HUES6 (cell line): ENCODE measurements at regions not wholly inside any gene's neighbourhood (a gene's known extent, or its start where the extent isn't known, plus 50 kb on each side); places are given as distances from the start of the nearest gene placed in this dataset.

Source experiments
- H3K27ac ChIP-seq: 2 replicates; pipeline ENCODE4 v1.7.0; 2013; ENCODE audit warnings: low read depth, mild to moderate bottlenecking, low read length, inconsistent platforms
- H3K27me3 ChIP-seq: 2 replicates; pipeline ENCODE4 v1.6.1; 2013; ENCODE audit warnings: low read length; ENCODE audit not compliant: control insufficient read depth, insufficient read depth
- H3K36me3 ChIP-seq: 2 replicates; pipeline ENCODE4 v1.6.1; 2013; ENCODE audit warnings: low read length; ENCODE audit not compliant: control insufficient read depth, insufficient read depth
- H3K4me1 ChIP-seq: 2 replicates; pipeline ENCODE4 v1.6.1; 2013; ENCODE audit warnings: low read length; ENCODE audit not compliant: control insufficient read depth, insufficient read depth
- H3K4me3 ChIP-seq: 2 replicates; pipeline ENCODE4 v1.5.1; 2013; ENCODE audit warnings: low read depth, low read length
- H3K9ac ChIP-seq: one replicate; pipeline ENCODE4 v1.6.1; 2013; ENCODE audit warnings: mild to moderate bottlenecking, low read length
- H3K9me3 ChIP-seq: 2 replicates; pipeline ENCODE4 v1.6.1; 2013; ENCODE audit warnings: low read depth, low read length; ENCODE audit not compliant: control insufficient read depth, insufficient read depth

DNA sequence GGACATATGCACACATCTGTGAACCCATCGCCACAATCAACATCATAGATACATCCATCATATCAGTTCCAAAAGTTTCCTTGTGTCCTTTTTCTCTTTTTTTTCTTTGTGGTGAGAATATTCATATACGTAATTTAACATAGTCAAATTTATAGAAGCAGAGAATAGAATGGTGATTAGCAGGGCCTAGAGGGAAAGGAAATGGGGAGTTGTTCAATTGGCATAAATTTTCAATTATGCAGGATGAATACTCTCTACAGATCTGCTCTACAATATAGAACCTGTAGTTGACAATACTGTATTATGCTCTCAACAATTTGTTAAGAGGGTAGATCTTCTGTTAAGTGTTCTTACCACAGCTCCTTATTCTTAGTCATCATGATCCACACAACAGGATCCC is 413.2 kb downstream of the SHISA9 start:
- no peaks in the 10 kb centered on the region for H3K9me3 ChIP-seq
- no peak overlapping the region for H3K9ac ChIP-seq
- no peak overlapping the region for H3K27ac ChIP-seq
- H3K4me3 ChIP-seq: no peak overlapping the region
- no peaks in the 10 kb centered on the region; the same call in none of the 2 replicates for H3K4me1 ChIP-seq
- H3K36me3 ChIP-seq: no peaks in the 10 kb centered on the region
- H3K27me3 ChIP-seq: no peaks in the 10 kb centered on the region

DNA sequence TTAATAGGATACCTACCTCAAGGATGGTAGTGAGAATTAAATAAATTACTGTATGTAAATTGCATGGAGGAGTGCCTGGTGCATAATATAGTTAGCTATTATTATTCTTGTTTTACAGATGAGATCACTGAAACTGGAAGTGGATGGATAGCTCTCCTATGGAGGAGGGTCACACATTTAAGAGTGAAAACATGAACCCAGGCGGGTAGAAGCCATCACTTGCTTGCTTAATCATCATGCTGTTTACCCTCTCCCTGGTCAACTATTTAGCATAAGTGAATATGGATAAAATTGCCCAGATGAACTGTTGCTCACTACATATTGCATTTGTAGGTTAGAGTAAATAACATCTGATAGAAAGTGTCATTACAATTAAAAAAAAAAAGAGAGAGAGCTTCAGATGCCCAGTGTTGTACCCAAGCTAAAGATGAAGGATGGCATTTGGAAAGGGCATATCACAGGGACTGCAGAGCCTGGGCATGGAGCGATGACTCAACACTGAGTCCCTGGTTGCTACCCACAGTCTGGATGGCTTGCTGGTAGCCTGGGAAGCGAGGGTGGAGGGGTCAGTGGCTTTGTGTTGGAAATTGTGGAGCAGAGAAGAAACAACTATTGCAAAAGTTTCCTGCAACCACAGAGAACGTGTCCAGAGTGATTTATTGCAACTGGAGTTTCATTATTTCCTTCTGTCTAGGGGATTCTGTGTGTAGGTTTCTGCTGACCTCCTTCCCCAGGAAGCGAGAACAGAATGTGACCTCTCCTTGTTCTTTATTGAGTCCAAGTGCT is 414.4 kb downstream of the SHISA9 start:
- no peak overlapping the region for H3K27ac ChIP-seq
- no peak overlapping the region for H3K9ac ChIP-seq
- H3K36me3 ChIP-seq: no peaks in the 10 kb centered on the region
- no peak overlapping the region for H3K4me3 ChIP-seq
- H3K27me3 ChIP-seq: peaks cover 5% of the 10 kb centered on the region; the same call in 1 of the 2 replicates
- H3K9me3 ChIP-seq: no peaks in the 10 kb centered on the region
- no peaks in the 10 kb centered on the region; the same call in none of the 2 replicates for H3K4me1 ChIP-seq

DNA sequence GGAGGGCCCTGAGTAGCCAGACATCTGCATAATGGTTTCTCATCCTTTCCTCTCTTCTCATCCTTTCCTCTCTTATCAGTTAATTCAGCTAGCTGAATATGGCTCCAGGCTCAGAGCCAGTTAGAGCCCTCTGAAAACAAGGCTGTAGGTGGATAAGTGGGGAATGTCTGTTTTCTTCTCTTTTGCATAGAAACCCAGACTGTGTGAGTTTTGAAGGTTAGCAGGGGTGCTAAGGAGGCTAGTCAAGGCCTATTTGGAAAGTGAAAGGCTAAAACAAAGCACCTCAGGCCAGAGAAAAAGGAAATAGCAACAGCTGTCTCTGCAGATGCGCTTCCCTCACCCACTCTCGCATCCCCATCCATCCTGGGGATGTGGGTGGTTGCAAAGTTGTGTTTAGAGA is 420.9 kb downstream of the SHISA9 start:
- Histone ChIP-seq H3K27ac (no peak overlapping the region), H3K4me1 (peaks cover 24% of the 10 kb centered on the region)

DNA sequence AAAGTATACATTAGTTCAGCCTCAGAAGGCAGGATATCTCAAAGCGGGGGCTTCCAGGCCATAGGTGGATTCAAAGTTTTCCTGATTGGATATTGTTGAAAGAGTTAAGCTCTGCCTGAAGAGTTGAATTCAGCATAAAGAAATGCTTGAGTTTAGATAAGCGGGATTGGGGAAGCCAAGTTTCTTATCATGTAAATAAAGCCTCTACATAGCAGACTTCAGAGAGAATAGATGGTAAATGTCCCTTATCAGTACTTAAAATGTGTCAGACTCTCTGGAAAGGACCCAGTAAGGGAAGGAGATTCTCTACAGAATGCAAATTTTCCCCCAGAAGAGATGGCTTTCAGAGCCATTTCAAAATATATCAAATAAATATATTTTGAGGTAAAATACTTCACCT is 423.5 kb downstream of the SHISA9 start:
- Histone ChIP-seq H3K4me3 (no peak overlapping the region), H3K27me3 (peaks cover 25% of the 10 kb centered on the region), H3K9me3 (no peaks in the 10 kb centered on the region), H3K4me1 (peaks cover 29% of the 10 kb centered on the region), H3K27ac (no peak overlapping the region), H3K36me3 (no peaks in the 10 kb centered on the region), H3K9ac (no peak overlapping the region)

More for the DNA sequence above, 420.9 kb downstream of the SHISA9 start:
- no peaks in the 10 kb centered on the region for H3K9me3 ChIP-seq
- no peak overlapping the region for H3K4me3 ChIP-seq
- H3K9ac ChIP-seq: no peak overlapping the region
- peaks cover 25% of the 10 kb centered on the region for H3K27me3 ChIP-seq
- H3K36me3 ChIP-seq: no peaks in the 10 kb centered on the region

DNA sequence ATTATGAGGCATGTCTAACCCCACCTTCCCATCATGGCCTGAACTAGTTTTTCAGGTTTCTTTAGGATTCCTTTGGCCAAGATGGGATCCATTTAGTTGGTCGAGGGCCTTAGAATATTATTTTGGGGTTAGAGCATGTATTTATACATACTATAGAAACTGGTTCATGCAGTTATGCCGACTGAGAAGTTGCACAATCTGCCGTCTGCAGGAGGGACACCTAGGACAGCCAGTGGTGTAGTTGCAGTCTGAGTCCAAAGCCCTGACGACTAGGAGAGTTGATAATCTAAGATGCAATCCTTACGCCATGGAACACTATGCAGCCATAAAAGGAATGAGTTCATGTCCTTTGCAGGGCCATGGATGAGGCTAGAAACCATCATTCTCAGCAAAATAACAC is 424.0 kb downstream of the SHISA9 start:
- Histone ChIP-seq H3K9ac (no peak overlapping the region), H3K4me1 (peaks cover 29% of the 10 kb centered on the region), H3K4me3 (no peak overlapping the region), H3K27me3 (peaks cover 23% of the 10 kb centered on the region), H3K27ac (no peak overlapping the region), H3K9me3 (no peaks in the 10 kb centered on the region), H3K36me3 (no peaks in the 10 kb centered on the region)

DNA sequence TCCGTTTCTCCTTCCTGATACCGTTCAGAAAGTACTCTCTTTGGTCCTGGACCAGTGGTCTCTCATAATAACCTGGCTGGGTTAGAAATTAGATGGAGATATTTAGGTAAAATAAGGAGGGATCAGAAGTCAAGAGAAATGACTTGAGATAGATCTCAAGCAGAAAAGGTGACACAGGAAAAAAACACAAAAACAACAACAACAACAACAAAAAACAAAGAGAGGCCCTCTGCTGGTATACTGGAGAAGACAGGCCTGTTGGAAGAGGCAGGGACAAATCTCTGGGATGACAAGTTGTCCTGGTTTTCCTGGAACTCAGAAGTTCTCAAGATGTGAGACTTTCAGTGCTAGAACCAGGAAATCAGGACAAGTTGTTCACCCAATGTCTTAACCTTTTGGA is 430.5 kb downstream of the SHISA9 start:
- Histone ChIP-seq H3K27ac (no peak overlapping the region), H3K27me3 (no peaks in the 10 kb centered on the region), H3K4me1 (peaks cover 19% of the 10 kb centered on the region), H3K9me3 (peaks cover 5% of the 10 kb centered on the region; the same call in 1 of the 2 replicates), H3K36me3 (no peaks in the 10 kb centered on the region), H3K9ac (no peak overlapping the region), H3K4me3 (no peak overlapping the region)

DNA sequence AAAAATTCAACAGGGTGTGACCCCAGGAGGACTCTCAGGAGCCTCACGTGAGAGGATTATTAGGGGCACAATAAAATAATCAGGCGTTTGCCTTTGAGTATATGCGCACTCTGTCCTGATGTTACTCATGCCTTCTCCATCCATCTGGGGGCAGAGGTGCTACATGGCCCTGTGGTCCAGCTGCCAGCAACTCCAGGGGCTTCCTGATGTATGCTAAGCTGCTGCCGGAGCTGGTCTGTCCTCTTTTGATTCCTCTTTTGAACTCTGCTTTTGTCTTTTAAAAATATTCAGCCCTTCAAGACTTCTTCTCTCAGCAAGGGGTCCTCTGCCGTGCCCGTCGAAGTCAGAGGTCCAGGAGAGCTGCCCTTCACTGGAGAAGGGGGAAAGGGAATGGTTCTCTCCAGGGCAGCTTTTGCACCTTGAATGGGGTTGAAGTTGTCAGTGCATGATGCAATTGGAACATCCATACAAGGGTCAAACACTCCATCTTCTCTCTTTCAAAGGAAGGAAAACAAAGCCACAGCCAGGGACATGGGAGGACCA is 431.4 kb downstream of the SHISA9 start:
- Histone ChIP-seq H3K4me3 (no peak overlapping the region), H3K9me3 (peaks cover 7% of the 10 kb centered on the region; the same call in 1 of the 2 replicates), H3K4me1 (peaks cover 18% of the 10 kb centered on the region), H3K36me3 (no peaks in the 10 kb centered on the region), H3K27me3 (no peaks in the 10 kb centered on the region), H3K9ac (no peak overlapping the region), H3K27ac (no peak overlapping the region)

DNA sequence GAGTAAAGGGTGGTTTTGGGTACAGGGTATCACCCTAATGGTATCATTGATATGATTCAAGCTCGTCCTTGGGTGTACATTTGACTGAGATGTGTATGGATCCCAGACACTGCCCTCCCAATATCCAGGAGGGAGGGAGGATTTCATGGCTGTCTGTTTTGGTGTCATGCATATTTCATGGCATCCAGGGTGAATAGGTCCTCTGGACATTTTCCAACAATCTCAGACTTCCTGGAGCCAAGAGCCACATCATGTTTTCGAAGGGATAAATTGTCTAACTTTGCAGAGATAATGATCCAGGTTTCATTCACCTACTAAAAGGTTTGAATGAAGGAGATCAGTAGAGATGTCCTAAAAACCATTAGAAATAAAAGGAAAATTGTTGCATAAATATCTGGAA is 431.9 kb downstream of the SHISA9 start:
- Histone ChIP-seq H3K4me1 (peaks cover 14% of the 10 kb centered on the region), H3K36me3 (no peaks in the 10 kb centered on the region), H3K9ac (no peak overlapping the region), H3K4me3 (no peak overlapping the region), H3K27ac (no peak overlapping the region), H3K9me3 (peaks cover 10% of the 10 kb centered on the region; the same call in 1 of the 2 replicates), H3K27me3 (no peaks in the 10 kb centered on the region)

DNA sequence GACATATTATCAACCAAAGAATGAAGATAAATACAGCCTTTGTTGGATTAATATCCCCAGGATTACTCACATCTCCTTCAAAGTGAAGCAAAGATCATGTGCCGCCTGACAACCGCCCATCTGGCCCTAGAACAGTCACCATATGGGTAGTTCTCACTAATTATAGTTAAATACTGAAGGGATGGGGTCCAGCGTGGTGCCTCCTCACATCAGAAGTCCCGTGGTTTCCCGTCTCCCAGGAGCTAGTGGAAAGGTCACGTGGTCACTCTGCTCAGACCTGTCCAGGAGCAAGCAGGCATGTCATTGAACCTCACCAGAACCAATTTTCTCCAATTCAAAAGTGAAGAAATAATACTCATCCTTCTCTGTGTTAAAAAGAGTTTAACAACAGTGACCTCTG is 434.5 kb downstream of the SHISA9 start:
- no peak overlapping the region for H3K9ac ChIP-seq
- no peaks in the 10 kb centered on the region for H3K36me3 ChIP-seq
- no peaks in the 10 kb centered on the region for H3K27me3 ChIP-seq
- H3K4me1 ChIP-seq: peaks cover 14% of the 10 kb centered on the region
- H3K4me3 ChIP-seq: no peak overlapping the region
- peaks cover 10% of the 10 kb centered on the region; the same call in 1 of the 2 replicates for H3K9me3 ChIP-seq
- H3K27ac ChIP-seq: no peak overlapping the region

DNA sequence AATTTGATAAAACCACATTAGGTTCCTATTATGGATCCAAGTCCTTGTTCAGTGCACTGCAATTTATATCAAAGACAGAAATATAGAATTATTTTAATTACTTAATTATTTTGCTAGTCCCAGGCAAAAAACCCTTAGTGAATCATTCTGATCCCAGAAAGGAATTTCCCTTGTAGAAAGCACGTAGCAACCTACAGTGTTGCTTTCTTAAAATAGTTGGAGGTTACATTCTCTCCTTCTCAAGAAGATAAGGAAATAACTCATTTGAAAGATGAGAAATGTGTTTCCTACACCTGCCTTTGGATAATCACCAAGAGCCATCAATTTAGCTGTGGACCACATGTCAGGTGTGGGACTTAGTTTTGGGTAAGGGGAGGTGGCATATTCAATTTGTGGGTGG is 434.9 kb downstream of the SHISA9 start:
- H3K27ac ChIP-seq: no peak overlapping the region
- no peaks in the 10 kb centered on the region for H3K27me3 ChIP-seq
- H3K4me1 ChIP-seq: peaks cover 14% of the 10 kb centered on the region
- peaks cover 10% of the 10 kb centered on the region; the same call in 1 of the 2 replicates for H3K9me3 ChIP-seq
- H3K4me3 ChIP-seq: no peak overlapping the region
- no peaks in the 10 kb centered on the region for H3K36me3 ChIP-seq
- H3K9ac ChIP-seq: no peak overlapping the region
